GM12865 (cell line): ENCODE measurements at regions not wholly inside any gene's neighbourhood (a gene's known extent, or its start where the extent isn't known, plus 50 kb on each side); places are given as distances from the start of the nearest gene placed in this dataset.

Experiments used
- DNase-seq: peaks from one replicate; pipeline ENCODE4 v3.0.0; 2010; ENCODE audit warnings: low read depth
- H3K4me3 ChIP-seq: 2 replicates; pipeline ENCODE4 v1.5.1; 2011; ENCODE audit warnings: mild to moderate bottlenecking, low read depth, low read length, control low read depth
- TF ChIP-seq, protein P1 (sequence below): IDR thresholded peaks from 2 replicates; pipeline ENCODE4 v1.5.1; 2011; ENCODE audit warnings: low read length, control low read depth, low read depth, inconsistent platforms; ENCODE audit not compliant: insufficient read depth; ENCODE audit errors: missing control alignments

DNA sequence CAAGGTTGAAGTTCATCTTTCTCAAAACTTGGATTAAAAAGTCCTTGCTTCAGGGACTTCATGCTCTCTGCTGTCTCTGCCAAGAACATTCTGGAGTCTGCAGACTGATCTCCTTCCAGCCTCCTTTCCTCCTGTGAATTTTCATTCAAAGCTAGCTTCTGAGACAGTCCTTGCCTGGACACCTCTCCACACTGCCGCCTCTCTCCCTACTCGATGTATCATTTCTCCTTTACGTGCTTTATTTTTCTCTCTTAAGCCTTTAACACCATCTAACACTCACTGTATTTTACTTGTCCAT, 238.8 kb downstream of the COL4A1 start:
- DNase-seq = no peak
- no peak overlapping the region for H3K4me3 ChIP-seq
- TF ChIP-seq, protein P1, sequence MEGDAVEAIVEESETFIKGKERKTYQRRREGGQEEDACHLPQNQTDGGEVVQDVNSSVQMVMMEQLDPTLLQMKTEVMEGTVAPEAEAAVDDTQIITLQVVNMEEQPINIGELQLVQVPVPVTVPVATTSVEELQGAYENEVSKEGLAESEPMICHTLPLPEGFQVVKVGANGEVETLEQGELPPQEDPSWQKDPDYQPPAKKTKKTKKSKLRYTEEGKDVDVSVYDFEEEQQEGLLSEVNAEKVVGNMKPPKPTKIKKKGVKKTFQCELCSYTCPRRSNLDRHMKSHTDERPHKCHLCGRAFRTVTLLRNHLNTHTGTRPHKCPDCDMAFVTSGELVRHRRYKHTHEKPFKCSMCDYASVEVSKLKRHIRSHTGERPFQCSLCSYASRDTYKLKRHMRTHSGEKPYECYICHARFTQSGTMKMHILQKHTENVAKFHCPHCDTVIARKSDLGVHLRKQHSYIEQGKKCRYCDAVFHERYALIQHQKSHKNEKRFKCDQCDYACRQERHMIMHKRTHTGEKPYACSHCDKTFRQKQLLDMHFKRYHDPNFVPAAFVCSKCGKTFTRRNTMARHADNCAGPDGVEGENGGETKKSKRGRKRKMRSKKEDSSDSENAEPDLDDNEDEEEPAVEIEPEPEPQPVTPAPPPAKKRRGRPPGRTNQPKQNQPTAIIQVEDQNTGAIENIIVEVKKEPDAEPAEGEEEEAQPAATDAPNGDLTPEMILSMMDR = no peak

DNA sequence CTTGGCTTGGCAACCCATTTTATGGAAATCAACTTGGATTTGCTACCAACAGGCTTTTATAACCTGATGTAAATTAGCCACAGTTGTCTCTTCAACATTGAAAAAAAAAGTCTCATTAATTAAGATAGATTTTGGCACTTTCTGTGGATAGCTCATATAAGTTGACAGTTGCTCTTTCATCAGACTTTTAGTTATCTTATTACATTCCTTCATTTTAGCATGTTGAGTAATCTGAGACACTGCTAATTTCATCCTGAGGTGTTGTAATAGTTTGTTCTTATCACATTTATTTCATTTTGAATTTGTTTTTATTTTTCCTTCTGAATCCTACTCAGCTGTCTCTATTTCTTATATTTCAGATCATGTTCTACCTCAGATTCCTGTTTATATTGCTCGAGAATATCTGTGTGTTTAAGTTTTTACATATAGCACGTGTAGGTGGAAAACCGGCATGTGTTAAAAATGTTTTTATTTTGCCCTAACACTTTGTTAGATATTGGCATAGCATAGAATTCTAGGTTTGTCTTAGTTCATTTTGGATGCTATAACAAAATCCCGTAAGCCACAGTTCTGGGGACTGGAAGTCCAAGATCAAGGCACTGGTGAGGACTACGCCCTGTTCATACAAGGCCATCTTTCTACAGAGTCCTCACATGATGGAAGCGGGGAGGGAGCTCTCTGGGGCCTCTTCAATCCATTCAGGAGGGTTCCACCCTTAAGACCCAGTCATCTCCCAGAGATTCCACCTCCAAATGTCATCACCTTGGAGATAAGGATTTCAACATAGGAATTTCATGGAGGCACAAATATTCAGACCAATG, 239.4 kb downstream of the COL4A1 start:
- no peak overlapping the region for H3K4me3 ChIP-seq
- DNase-seq = no peak

DNA sequence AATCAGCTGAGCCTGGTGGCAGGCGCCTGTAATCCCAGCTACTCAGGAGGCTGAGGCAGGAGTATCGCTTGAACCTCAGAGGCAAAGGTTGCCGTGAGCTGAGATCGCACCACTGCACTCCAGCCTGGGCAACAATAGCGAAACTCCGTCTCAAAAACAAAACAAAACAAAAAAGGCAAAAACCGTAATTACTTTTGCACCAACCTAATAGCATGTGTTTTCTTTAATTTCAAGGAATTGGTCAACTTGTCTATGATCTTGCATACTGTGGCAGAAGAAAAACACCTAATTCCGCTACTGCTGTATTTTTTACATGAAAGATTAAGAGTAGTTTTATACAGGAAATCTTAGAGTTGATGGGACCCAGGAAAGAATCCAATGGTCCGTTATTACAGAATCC, 241.2 kb downstream of the COL4A1 start:
- DNase-seq = no peak
- H3K4me3 ChIP-seq = no peak overlapping the region
- TF ChIP-seq, protein P1 = no peak

More for the DNA sequence above, 239.4 kb downstream of the COL4A1 start:
- TF ChIP-seq, protein P1 = no peak

DNA sequence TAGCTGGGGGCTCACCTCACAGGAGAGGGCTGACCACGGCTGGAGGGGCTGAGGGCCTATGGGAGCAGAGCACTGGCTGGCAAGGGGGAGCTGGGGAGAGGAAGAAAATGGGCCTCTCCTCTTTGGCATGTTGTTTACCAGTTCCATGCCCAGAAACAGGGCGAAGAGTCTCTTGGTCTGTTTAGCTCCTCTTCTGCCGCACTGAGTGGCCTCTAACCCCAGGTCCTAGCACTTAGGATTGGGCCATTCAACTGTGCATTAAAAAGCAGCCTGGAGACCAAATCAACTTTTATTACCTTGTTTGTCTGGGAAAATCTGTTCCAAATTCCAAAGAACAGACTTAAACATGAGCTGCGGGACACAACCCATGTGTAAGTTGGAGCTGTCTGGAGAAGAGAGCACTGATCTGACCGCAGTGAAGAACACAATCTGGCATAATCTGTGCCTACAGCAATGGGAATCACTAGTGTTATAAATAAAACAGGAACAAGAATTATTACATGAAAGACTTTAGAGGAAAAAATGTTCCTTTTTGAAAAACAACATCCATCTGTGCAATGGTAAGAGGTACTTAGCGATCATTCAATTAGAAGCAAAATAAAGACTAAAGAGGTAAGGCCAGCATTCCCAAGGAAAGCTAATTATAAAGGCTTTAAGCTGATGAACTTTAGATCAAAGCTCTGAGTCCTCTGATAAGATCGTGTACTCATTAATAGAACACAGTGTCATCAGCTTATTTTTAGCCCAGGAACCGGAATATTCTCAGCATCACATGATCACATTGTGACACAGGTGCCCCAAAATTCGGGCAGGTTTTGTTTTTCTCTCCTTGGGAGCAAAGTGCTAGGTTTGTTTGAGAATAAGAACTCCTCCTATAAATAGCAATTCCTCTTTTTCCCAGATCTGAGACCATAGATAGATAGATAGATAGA, 243.2 kb downstream of the COL4A1 start:
- no peak overlapping the region for H3K4me3 ChIP-seq
- DNase-seq = no peak
- TF ChIP-seq, protein P1 = no peak

DNA sequence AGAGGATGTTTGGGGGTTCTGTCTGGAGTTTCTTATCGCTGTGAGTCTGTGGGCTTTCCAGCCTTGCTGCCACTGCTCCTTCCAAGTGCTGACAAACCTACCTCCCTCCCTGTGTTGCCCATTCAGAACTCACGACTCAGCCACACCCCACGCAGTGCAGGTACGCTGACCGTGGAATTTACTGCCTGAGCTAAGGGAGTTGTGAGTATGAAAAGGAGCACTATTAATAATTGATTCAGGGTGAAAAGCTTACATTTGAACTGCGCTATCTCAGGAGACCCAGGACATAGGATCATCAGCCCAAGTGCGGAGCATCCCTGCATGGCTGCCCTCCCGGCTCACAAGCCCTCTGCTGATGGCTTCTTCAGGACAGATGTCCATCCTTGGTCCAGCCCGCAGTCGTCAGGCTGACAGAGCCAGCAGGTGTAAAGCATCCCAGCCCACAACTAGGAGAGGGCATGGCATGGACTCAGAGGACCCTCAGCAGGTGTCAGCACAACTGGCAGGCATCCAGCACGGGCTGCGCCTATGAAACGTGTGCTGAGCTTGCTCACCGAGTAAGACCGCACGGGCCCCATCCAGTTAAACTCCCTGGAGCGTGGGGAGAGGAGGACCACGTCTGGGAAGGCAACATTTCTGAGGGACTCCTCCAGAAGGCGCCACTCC, 244.0 kb downstream of the COL4A1 start:
- TF ChIP-seq, protein P1 = no peak
- DNase-seq = no peak
- no peak overlapping the region for H3K4me3 ChIP-seq

DNA sequence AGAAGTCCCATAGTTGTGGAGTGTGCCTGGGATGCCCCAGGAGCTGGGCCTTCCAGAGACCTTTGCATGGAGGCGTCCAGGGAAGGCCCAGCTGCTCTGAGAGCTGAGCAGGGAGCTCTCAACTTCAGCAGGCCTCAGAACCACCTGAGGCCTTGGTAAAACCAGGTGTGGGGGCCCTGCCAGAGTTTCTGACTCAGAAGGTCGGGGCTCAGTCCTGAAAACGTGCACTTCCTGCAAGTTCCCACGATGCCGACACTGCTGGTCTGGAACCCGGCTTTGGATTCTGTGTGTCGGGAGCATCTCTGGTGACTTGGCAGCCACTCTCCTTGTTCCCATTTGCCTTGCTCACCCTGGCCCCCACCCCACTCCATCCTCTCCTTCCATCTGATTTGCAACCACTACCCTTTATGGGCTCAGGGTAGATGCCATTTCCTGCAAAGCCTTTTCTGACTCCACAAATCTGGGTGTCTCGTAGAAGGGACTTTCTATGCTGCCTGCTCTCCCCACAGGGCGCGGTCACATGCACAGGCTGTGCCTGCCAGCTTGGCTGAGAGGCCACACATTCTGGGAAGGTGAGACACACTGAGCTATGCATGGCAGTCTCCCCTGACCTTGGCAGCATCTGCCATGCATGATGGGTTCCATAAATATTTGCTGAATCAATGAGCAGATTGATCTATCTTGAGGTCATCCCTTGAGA, 244.7 kb downstream of the COL4A1 start:
- no peak for DNase-seq
- H3K4me3 ChIP-seq = no peak overlapping the region
- TF ChIP-seq, protein P1 = no peak
